Osteoblast (primary cell): ENCODE measurements at regions not wholly inside any gene's neighbourhood (a gene's known extent, or its start where the extent isn't known, plus 50 kb on each side); places are given as distances from the start of the nearest gene placed in this dataset.
"Not testable (repeated sequence)": the region's sequence is repeated elsewhere in the genome, so short reads cannot be mapped to it uniquely, and the experiment has no call there.

Source experiments
- DNase-seq: peaks from one replicate; pipeline ENCODE4 v3.0.0; 2011; ENCODE audit warnings: low spot score, mixed read lengths; ENCODE audit not compliant: insufficient read length; ENCODE audit errors: missing footprints
- H2AFZ ChIP-seq: 2 replicates; pipeline ENCODE4 v1.6.0; 2011; ENCODE audit warnings: mild to moderate bottlenecking, low read length
- H3K27ac ChIP-seq: 2 replicates; pipeline ENCODE4 v1.5.1; 2011; ENCODE audit warnings: mild to moderate bottlenecking, low read depth, low read length, moderate library complexity
- H3K27me3 ChIP-seq: 2 replicates; pipeline ENCODE4 v1.6.0; 2012; ENCODE audit warnings: mild to moderate bottlenecking, control low read depth, inconsistent platforms, low read length, moderate library complexity; ENCODE audit not compliant: insufficient read depth
- H3K36me3 ChIP-seq: 2 replicates; pipeline ENCODE4 v1.5.1; 2011; ENCODE audit warnings: mild to moderate bottlenecking, low read length, control low read depth, moderate library complexity; ENCODE audit not compliant: insufficient read depth
- H3K4me1 ChIP-seq: 2 replicates; pipeline ENCODE4 v1.5.1; 2011; ENCODE audit warnings: mild to moderate bottlenecking, low read length, control low read depth, moderate library complexity; ENCODE audit not compliant: insufficient read depth
- H3K4me2 ChIP-seq: 2 replicates; pipeline ENCODE4 v1.6.0; 2011; ENCODE audit warnings: mild to moderate bottlenecking, low read length; ENCODE audit not compliant: insufficient read depth
- H3K4me3 ChIP-seq: fragments of 200-600 bp; sonication (generic); 3 replicates; pipeline ENCODE4 v1.5.1; 2012; ENCODE audit warnings: mild to moderate bottlenecking, low read length, inconsistent platforms; ENCODE audit not compliant: insufficient read depth
- H3K79me2 ChIP-seq: 2 replicates; pipeline ENCODE4 v1.6.0; 2012; ENCODE audit warnings: mild to moderate bottlenecking, low read length, control low read depth, inconsistent platforms; ENCODE audit not compliant: insufficient read depth
- H3K9me3 ChIP-seq: 2 replicates; pipeline ENCODE4 v1.5.1; 2011; ENCODE audit warnings: low read depth, low read length, control low read depth
- H4K20me1 ChIP-seq: 2 replicates; pipeline ENCODE4 v1.6.0; 2012; ENCODE audit warnings: mild to moderate bottlenecking, low read length, control low read depth; ENCODE audit not compliant: insufficient read depth
- TF ChIP-seq, protein P1 (sequence below): IDR thresholded peaks from 2 replicates; pipeline ENCODE4 v1.5.1; 2011; ENCODE audit warnings: mild to moderate bottlenecking, low read depth, low read length, moderate library complexity; ENCODE audit errors: extremely low read depth

DNA sequence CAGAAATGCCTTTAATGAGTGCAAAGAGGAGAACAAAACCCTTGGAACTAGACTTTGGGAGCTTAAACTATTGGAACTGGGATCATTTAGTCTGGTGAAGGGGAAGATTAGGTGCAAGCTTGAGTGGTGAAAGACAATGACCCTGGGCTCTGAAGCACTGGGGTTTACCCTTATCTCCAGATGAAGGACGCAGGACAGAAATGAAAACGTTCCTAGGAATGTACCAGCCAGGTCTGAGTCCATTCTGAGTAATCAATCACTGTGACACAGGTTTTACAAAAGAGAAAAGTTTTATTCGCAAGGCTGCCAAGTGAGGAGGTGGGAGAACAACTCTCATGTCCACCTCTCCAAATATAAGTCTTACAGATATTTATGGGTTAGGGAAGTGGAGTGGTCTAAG lies 249.1 kb downstream of the LRIG3 start:
- Histone ChIP-seq H2AFZ (no peak overlapping the region), H3K27ac (no peak overlapping the region), H3K79me2 (no peaks in the 10 kb centered on the region), H3K4me2 (no peak overlapping the region), H3K4me1 (peaks cover 14% of the 10 kb centered on the region), H3K27me3 (no peaks in the 10 kb centered on the region), H3K9me3 (no peaks in the 10 kb centered on the region), H3K36me3 (no peaks in the 10 kb centered on the region), H3K4me3 (no peak overlapping the region), H4K20me1 (no peaks in the 10 kb centered on the region)
- TF ChIP-seq, protein P1, sequence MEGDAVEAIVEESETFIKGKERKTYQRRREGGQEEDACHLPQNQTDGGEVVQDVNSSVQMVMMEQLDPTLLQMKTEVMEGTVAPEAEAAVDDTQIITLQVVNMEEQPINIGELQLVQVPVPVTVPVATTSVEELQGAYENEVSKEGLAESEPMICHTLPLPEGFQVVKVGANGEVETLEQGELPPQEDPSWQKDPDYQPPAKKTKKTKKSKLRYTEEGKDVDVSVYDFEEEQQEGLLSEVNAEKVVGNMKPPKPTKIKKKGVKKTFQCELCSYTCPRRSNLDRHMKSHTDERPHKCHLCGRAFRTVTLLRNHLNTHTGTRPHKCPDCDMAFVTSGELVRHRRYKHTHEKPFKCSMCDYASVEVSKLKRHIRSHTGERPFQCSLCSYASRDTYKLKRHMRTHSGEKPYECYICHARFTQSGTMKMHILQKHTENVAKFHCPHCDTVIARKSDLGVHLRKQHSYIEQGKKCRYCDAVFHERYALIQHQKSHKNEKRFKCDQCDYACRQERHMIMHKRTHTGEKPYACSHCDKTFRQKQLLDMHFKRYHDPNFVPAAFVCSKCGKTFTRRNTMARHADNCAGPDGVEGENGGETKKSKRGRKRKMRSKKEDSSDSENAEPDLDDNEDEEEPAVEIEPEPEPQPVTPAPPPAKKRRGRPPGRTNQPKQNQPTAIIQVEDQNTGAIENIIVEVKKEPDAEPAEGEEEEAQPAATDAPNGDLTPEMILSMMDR = no peak
- DNase-seq = no peak

DNA sequence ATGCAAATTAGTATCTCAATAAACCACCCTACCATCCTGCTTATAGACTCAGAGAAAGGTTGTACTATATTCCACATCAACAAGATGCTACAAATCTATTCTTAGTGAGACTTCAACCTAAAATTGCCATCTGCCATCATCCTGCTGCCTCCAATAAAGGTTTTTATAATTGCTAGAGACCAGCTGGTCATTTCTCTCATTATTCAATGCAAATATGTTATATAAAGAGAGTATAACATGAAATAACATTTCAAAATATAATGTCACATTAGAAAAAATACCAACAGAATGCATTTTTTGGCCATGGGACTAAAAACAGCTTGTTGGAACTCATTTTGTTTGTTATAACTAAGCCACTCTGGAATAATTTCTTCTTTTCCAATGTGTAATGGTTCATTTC lies 247.3 kb downstream of the LRIG3 start:
- H3K4me2 ChIP-seq = no peak overlapping the region
- TF ChIP-seq, protein P1 = no peak

DNA sequence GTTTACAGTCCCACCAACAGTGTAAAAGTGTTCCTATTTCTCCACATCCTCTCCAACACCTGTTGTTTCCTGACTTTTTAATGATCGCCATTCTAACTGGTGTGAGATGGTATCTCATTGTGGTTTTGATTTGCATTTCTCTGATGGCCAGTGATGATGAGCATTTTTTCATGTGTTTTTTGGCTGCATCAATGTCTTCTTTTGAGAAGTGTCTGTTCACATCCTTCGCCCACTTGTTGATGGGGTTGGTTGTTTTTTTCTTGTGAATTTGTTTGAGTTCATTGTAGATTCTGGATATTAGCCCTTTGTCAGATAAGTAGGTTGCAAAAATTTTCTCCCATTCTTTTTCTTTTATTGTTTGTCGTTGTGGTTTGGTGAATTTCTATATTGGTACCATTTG lies 242.5 kb downstream of the LRIG3 start:
- H3K4me1 ChIP-seq, H3K27me3 ChIP-seq, H3K4me2 ChIP-seq, H3K27ac ChIP-seq, H3K4me3 ChIP-seq, H3K9me3 ChIP-seq, H4K20me1 ChIP-seq, H3K36me3 ChIP-seq, H3K79me2 ChIP-seq, DNase-seq, H2AFZ ChIP-seq: not testable (repeated sequence)

More for the DNA sequence above, 247.3 kb downstream of the LRIG3 start:
- no peak overlapping the region for H3K27ac ChIP-seq
- no peaks in the 10 kb centered on the region for H3K27me3 ChIP-seq
- DNase-seq = no peak
- no peak overlapping the region for H2AFZ ChIP-seq
- H3K9me3 ChIP-seq = no peaks in the 10 kb centered on the region
- H3K36me3 ChIP-seq = no peaks in the 10 kb centered on the region
- no peak overlapping the region for H3K4me3 ChIP-seq
- no peaks in the 10 kb centered on the region for H4K20me1 ChIP-seq
- peaks cover 14% of the 10 kb centered on the region for H3K4me1 ChIP-seq
- no peaks in the 10 kb centered on the region for H3K79me2 ChIP-seq

DNA sequence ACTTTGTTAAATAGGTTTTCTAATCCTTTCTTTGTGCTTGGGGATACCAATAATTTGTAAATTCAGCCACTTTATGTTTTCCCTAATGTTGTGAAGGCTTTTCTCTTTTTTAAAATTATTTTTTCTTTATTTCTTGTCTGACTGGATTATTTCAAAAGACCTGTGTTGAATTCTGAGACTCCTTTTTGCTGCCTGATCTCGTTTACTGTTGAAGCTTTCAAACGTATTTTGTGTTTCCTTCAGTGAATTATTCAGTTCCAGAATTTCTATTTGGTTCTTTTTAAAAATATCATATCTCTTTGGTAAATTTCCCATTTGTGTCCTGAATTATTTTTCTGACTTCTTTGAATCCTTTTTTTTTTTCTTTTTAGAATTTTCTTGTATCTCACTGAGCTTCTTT lies 241.6 kb downstream of the LRIG3 start:
- no peaks in the 10 kb centered on the region for H3K79me2 ChIP-seq
- H2AFZ ChIP-seq = no peak overlapping the region
- no peak for DNase-seq
- no peaks in the 10 kb centered on the region for H3K9me3 ChIP-seq
- no peaks in the 10 kb centered on the region for H3K4me1 ChIP-seq
- H3K36me3 ChIP-seq = no peaks in the 10 kb centered on the region
- H3K4me2 ChIP-seq = no peak overlapping the region
- H3K4me3 ChIP-seq = no peak overlapping the region
- no peaks in the 10 kb centered on the region for H4K20me1 ChIP-seq
- H3K27me3 ChIP-seq = no peaks in the 10 kb centered on the region
- TF ChIP-seq, protein P1 = no peak
- H3K27ac ChIP-seq = no peak overlapping the region
